Medulla oblongata (tissue), 1 donor: ENCODE measurements at regions not wholly inside any gene's neighbourhood (a gene's known extent, or its start where the extent isn't known, plus 50 kb on each side); places are given as distances from the start of the nearest gene placed in this dataset.

ENCODE experiments used
- DNase-seq: peaks from one replicate; pipeline ENCODE4 v3.0.0-alpha.2; 2015; ENCODE audit errors: extremely low spot score

DNA sequence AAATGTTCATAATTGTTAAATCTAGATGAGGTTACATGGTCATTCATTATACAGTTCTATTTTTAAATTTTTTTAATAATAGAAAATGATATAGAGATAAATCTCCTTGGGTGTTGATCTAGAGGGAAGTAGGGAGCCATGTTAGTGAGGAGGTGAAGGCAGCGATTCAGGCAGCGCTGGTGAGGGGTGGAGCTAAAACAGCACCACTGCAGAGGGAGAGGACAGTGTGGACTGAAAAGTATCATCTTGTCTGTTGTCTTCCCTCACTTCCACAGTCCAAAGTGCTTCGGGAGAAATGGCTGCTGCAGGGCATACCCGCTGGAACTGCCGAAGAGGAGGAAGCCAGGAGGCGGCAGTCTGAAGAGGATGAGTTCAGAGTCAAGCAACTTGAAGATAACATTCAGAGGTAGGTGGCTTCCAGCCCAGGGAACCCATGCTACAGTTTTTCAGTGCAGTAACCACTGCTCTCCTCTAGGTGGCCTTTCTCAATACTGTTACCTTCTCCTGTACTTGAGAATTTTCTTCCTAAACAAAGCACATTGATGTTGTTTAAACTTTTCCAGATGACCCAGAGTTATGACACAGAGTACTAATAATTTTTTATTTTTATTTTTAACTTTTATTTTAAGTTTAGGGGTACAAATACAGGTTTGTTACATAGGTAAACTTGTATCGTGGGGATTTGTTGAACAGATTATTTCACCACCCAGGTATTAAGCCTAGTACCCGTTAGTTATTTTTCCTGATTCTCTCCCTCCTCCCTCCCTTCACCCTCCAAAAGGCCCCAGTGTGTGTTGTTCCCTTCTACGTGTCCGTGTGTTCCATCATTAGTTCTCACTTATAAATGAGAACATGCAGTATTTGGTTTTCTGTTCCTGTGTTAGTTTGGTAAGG is 100.5 kb downstream of the PALM2AKAP2 start:
- no peak for DNase-seq

- DNase-seq: peak; percentile 35
Observed at GRCh38 chr9:109883623-109884022, 103.6 kb downstream of the PALM2AKAP2 start.

DNA sequence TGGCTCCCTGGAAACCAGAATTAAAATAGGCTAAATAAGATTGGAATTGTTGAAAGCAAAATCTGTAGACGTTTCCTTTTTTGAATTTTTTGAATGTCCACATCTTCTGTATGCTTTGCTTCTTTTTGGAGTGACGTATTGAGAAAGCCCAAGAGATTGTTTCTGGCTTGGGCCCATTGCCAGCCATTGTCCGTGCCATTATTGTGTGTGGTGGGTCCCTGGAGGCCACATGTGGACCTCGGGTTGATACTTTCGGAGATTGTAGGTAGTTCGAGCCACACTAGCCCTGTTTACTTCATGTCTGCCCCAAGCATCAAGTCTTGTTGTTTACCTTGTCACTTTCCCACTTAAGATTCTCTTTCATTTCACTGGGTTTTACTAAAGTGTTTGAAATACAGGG is 106.0 kb downstream of the PALM2AKAP2 start:
- DNase-seq: no peak

DNA sequence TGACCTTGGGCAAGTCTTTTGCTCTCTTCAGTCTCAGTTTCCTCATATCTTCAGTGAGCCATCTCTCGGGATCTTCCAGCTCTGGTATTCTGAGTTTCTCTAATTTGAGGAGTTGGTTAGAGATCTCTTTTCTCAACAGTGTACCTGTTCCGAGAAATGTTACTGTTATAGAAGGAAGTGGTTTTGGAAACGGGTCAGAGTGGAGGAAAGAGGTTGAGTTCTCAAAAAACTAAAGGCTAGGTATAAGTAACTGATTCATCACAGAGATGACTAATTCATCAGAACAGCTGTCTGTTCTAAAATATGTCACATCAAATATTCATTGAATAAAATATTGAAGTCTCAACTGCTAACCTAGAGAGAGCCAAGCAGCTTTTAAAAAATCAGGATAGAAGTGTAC is 106.6 kb downstream of the PALM2AKAP2 start:
- DNase-seq: no peak

GRCh38 chr9:109887079-109887478 is 107.1 kb downstream of the PALM2AKAP2 start:
- no peak for DNase-seq

DNA sequence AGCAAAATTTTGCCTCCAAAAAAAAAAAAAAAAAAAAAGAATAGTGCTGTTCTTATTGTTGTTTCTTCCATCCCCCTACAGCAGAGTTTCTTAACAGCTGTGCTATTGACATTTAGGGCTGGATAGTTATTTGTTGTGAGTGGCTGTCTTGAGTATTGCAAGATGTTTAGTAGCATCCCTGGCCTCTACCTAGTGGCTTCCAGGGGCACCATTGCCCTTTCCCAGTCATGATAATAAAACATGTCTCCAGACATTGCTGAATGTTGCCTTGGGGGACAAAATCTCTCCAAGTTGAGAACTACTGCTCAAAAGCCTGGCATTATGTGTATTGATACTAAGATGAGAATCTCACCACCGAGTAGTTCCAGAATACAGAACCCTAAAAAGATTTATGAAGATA is 108.7 kb downstream of the PALM2AKAP2 start:
- no peak for DNase-seq

DNA sequence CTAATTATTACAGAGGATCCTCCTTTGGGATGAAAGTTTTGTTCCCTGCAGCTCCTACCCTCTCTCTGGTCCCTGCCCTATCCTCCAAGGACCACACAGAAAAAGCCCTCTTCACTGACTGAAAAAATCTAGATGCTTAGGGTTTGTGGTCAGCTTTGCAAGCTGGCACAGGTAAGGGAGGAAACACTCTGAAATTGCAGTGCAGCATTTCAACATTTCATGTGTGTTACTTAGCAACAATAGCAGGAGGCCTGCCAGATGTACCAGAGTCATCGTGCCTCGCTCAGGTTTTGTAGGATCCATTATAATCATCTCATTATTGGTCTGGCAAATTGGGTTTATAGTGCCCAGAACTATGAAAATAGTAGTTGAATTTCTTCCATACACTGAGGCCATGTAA is 109.5 kb downstream of the PALM2AKAP2 start:
- no peak for DNase-seq

- no peak for DNase-seq
Observed at GRCh38 chr9:109893241-109893640, 113.2 kb downstream of the PALM2AKAP2 start.

GRCh38 chr9:109894473-109894872 is 114.5 kb downstream of the PALM2AKAP2 start:
- DNase-seq: no peak

- DNase-seq: peak; percentile 74
Observed at GRCh38 chr9:109894921-109895758, 115.1 kb downstream of the PALM2AKAP2 start.

GRCh38 chr9:109901201-109901600 is 121.2 kb downstream of the PALM2AKAP2 start:
- no peak for DNase-seq

DNA sequence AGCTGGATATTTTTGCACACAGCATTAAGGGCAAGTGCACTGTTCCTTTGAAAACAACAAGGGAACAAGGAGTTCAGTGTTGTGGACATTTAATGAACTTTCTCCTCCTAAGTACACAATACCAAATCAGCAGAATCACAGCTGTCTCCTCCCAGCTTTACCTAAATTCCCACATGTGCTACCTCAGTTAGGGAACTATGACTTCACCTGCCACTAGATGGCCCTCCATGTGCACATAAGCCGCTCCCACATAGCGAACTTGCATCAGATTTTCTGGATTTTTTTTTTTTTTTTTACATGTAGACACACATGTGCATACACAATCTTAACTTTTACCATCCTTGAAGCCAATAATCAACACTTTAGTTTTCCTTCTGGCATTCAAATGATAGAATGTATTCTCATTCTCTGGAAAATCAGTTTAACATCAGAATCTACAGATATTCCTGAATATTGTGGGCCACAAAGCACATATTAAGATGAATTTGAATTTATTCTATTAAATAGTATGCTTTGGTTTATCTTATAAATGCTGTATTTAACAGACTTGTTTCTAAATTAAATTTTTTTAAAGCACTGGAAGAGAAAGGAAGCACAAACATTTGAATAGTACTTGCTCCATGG is 123.6 kb downstream of the PALM2AKAP2 start:
- peak; percentile 77 for DNase-seq

GRCh38 chr9:109904666-109905065 is 124.7 kb downstream of the PALM2AKAP2 start:
- no peak for DNase-seq

DNA sequence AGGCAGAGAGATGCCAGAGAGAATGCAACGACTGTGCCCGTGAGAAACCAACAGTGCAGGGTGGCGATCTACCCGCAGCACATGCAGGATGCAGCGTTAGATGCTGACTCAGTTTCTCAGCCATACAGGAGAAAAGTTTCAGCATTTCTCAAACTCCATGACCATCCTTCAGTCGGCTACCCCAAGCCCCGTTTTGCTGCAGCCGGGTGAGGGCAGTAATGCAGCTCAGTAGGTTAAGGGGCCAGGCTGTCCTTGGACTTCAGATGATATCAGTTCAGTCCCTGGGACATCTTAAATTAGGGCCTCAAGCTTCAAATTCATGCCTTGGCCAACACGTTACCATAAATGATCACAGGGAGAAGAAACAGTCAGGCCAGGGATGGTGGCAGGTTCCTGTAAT is 125.5 kb downstream of the PALM2AKAP2 start:
- DNase-seq: no peak

- peak; percentile 46 for DNase-seq
Observed at GRCh38 chr9:109906766-109907382, 126.9 kb downstream of the PALM2AKAP2 start.

- DNase-seq: peak; percentile 39
Observed at GRCh38 chr9:109907400-109907799, 127.4 kb downstream of the PALM2AKAP2 start.

DNA sequence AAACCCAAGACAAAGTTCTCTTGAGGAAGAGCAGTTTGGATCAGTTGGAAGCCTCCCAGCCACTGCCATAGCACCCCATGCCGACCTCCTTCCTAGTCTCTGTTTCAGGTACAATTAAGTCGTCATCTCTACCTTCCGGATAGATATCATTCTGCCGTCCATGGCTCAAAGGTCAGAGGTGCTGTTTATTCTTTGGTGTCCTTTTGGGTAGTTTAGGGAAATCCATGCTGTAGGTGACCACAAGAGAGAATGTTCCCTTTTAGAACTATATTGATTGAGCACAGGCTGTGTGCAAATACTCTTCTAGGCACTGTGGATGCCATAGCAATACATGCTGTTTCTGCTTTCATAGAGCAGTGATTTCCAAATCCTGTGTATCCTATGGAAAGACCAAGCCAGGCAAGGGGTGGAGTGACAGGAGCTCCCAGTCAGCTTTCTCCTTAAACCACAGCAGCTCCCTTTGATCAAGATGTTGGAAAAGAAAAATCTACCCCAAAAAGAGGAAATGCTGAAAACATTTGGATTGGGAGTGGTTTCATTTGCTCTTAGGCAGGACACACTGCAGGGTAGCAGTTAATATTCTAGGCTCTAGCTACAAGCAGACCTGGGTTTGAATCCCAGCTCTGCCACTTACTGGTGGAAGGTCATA is 127.9 kb downstream of the PALM2AKAP2 start:
- no peak for DNase-seq

- no peak for DNase-seq
Observed at GRCh38 chr9:109908459-109909390, 128.7 kb downstream of the PALM2AKAP2 start.

- no peak for DNase-seq
Observed at GRCh38 chr9:109910671-109911518, 130.9 kb downstream of the PALM2AKAP2 start.
